H9 (cell line): ENCODE measurements at regions not wholly inside any gene's neighbourhood (a gene's known extent, or its start where the extent isn't known, plus 50 kb on each side); places are given as distances from the start of the nearest gene placed in this dataset.

ENCODE experiments used
- DNase-seq: peaks from one replicate; pipeline ENCODE4 v3.0.0-alpha.2; 2017
- H2AFZ ChIP-seq: one replicate; pipeline ENCODE4 v1.6.1; 2013; ENCODE audit warnings: mild to moderate bottlenecking, low read length, control low read depth, moderate library complexity
- H2AK5ac ChIP-seq: 2 replicates; pipeline ENCODE4 v1.6.1; 2013; ENCODE audit warnings: low read length, control low read depth, mixed read lengths; ENCODE audit not compliant: insufficient read length
- H2BK120ac ChIP-seq: one replicate; pipeline ENCODE4 v1.6.1; 2013; ENCODE audit warnings: low read depth, mild to moderate bottlenecking, low read length, control low read depth, inconsistent platforms; ENCODE audit not compliant: poor library complexity, severe bottlenecking
- H2BK12ac ChIP-seq: 2 replicates; pipeline ENCODE4 v1.6.1; 2013; ENCODE audit warnings: low read length, control low read depth, mixed read lengths, low read depth; ENCODE audit not compliant: insufficient read length
- H2BK15ac ChIP-seq: 2 replicates; pipeline ENCODE4 v1.6.1; 2013; ENCODE audit warnings: low read depth, low read length, control low read depth
- H2BK20ac ChIP-seq: one replicate; pipeline ENCODE4 v1.6.1; 2013; ENCODE audit warnings: low read depth, mild to moderate bottlenecking, low read length, control low read depth, inconsistent platforms; ENCODE audit not compliant: poor library complexity, severe bottlenecking
- H2BK5ac ChIP-seq: 2 replicates; pipeline ENCODE4 v1.6.1; 2013; ENCODE audit warnings: low read length, control low read depth, mixed read lengths; ENCODE audit not compliant: insufficient read length
- H3K14ac ChIP-seq: 2 replicates; pipeline ENCODE4 v1.6.1; 2013; ENCODE audit warnings: low read length, control low read depth; ENCODE audit not compliant: insufficient read depth
- H3K18ac ChIP-seq: 2 replicates; pipeline ENCODE4 v1.6.1; 2013; ENCODE audit warnings: low read depth, mild to moderate bottlenecking, mixed read lengths, low read length, control low read depth; ENCODE audit not compliant: insufficient read length
- H3K23ac ChIP-seq: 2 replicates; pipeline ENCODE4 v1.6.1; 2013; ENCODE audit warnings: low read length, control low read depth, mixed read lengths, low read depth; ENCODE audit not compliant: insufficient read length
- H3K23me2 ChIP-seq: 2 replicates; pipeline ENCODE4 v1.6.1; 2013; ENCODE audit warnings: low read depth, mild to moderate bottlenecking, mixed read lengths, low read length, control low read depth; ENCODE audit not compliant: insufficient read length, poor library complexity, severe bottlenecking
- H3K27ac ChIP-seq: 2 replicates; pipeline ENCODE4 v1.5.1; 2013; ENCODE audit warnings: low read length, control low read depth, mixed read lengths, low read depth; ENCODE audit not compliant: insufficient read length
- H3K27me3 ChIP-seq: 2 replicates; pipeline ENCODE4 v1.6.1; 2013; ENCODE audit warnings: low read length, control low read depth, inconsistent platforms; ENCODE audit not compliant: insufficient read depth
- H3K4ac ChIP-seq: 2 replicates; pipeline ENCODE4 v1.6.1; 2013; ENCODE audit warnings: low read depth, mild to moderate bottlenecking, control low read depth, inconsistent platforms, low read length, moderate library complexity
- H3K4me1 ChIP-seq: 2 replicates; pipeline ENCODE4 v1.6.1; 2013; ENCODE audit warnings: low read length, control low read depth, inconsistent platforms; ENCODE audit not compliant: insufficient read depth
- H3K4me2 ChIP-seq: 2 replicates; pipeline ENCODE4 v1.6.1; 2013; ENCODE audit warnings: low read length, control low read depth, mixed read lengths; ENCODE audit not compliant: insufficient read length, insufficient read depth
- H3K56ac ChIP-seq: 2 replicates; pipeline ENCODE4 v1.6.1; 2013; ENCODE audit warnings: low read depth, mild to moderate bottlenecking, mixed read lengths, low read length, control low read depth; ENCODE audit not compliant: insufficient read length
- H3K79me1 ChIP-seq: 2 replicates; pipeline ENCODE4 v1.6.1; 2013; ENCODE audit warnings: low read depth, mild to moderate bottlenecking, moderate library complexity, low read length, control low read depth, inconsistent platforms; ENCODE audit not compliant: insufficient read depth, poor library complexity, severe bottlenecking
- H3K79me2 ChIP-seq: 2 replicates; pipeline ENCODE4 v1.6.1; 2013; ENCODE audit warnings: low read length, control low read depth, inconsistent platforms; ENCODE audit not compliant: insufficient read depth
- H3K9ac ChIP-seq: 2 replicates; pipeline ENCODE4 v1.6.1; 2013; ENCODE audit warnings: low read length, control low read depth, mixed read lengths; ENCODE audit not compliant: insufficient read length; ENCODE audit errors: extremely low read depth
- H3K9me3 ChIP-seq: one replicate; pipeline ENCODE4 v1.6.1; 2013; ENCODE audit warnings: low read depth, low read length, inconsistent platforms; ENCODE audit not compliant: control insufficient read depth
- H3T11ph ChIP-seq: one replicate; pipeline ENCODE4 v1.6.1; 2013; ENCODE audit warnings: mild to moderate bottlenecking, low read length, control low read depth, inconsistent platforms
- H4K20me1 ChIP-seq: one replicate; pipeline ENCODE4 v1.6.1; 2013; ENCODE audit not compliant: control insufficient read depth, insufficient read length, insufficient read depth
- H4K5ac ChIP-seq: 2 replicates; pipeline ENCODE4 v1.6.1; 2013; ENCODE audit warnings: low read depth, mild to moderate bottlenecking, mixed read lengths, low read length, control low read depth; ENCODE audit not compliant: insufficient read length
- H4K8ac ChIP-seq: replicated peaks from 2 replicates; pipeline ENCODE4 v1.6.1; 2013; ENCODE audit warnings: low read length, control low read depth, mixed read lengths, low read depth; ENCODE audit not compliant: insufficient read length
- H4K91ac ChIP-seq: 2 replicates; pipeline ENCODE4 v1.6.1; 2013; ENCODE audit warnings: low read depth, mild to moderate bottlenecking, moderate library complexity, mixed read lengths, low read length, control low read depth; ENCODE audit not compliant: insufficient read length
- H3K27ac Mint-ChIP-seq, 3 experiments: 2 replicates in 2 of 3; 3 replicates in 1 of 3; pipeline ENCODE4 v1.8.0; 2020 to 2021; ENCODE audit warnings: mixed read lengths in 3 of 3, mild to moderate bottlenecking in 1 of 3, moderate library complexity in 1 of 3
- H3K27me3 Mint-ChIP-seq: 2 replicates; pipeline ENCODE4 v1.8.0; 2021; ENCODE audit warnings: low read depth, mild to moderate bottlenecking, moderate library complexity, mixed read lengths
- H3K36me3 Mint-ChIP-seq, 3 experiments: 2 replicates in 2 of 3; 3 replicates in 1 of 3; pipeline ENCODE4 v1.8.0; 2020 to 2021; ENCODE audit warnings: low read depth in 3 of 3, mixed read lengths in 3 of 3; ENCODE audit not compliant: insufficient read depth in 1 of 3
- H3K4me1 Mint-ChIP-seq, 2 experiments: 2 replicates each; pipeline ENCODE4 v1.8.0; 2020; ENCODE audit warnings: mixed read lengths in 2 of 2
- H3K4me3 Mint-ChIP-seq, 2 experiments: 2 replicates in 1 of 2; 3 replicates in 1 of 2; pipeline ENCODE4 v1.8.0; 2020 to 2021; ENCODE audit warnings: mild to moderate bottlenecking in 2 of 2, mixed read lengths in 2 of 2, moderate library complexity in 1 of 2
- H3K9me3 Mint-ChIP-seq, 2 experiments: 2 replicates in 1 of 2; 3 replicates in 1 of 2; pipeline ENCODE4 v1.8.0; 2020; ENCODE audit warnings: mild to moderate bottlenecking in 2 of 2, mixed read lengths in 2 of 2, moderate library complexity in 1 of 2
- WGBS: extraction: QIAGEN DNeasy Blood & Tissue Kit; methylation state at CpG from one replicate; pipeline ENCODE4 v1.1.7; 2013; ENCODE audit warnings: missing lambda C conversion rate, low lambda C conversion rate, mixed read lengths; ENCODE audit not compliant: insufficient read length; ENCODE audit errors: extremely low coverage; 5-methylcytosine and 5-hydroxymethylcytosine counted together
- TF ChIP-seq, protein P1 (sequence below): fragments of 200-600 bp; sonication (generic); conservative IDR thresholded peaks from 3 replicates; pipeline ENCODE4 v1.8.0; 2021; ENCODE audit warnings: antibody characterized with exemption, mild to moderate bottlenecking

DNA sequence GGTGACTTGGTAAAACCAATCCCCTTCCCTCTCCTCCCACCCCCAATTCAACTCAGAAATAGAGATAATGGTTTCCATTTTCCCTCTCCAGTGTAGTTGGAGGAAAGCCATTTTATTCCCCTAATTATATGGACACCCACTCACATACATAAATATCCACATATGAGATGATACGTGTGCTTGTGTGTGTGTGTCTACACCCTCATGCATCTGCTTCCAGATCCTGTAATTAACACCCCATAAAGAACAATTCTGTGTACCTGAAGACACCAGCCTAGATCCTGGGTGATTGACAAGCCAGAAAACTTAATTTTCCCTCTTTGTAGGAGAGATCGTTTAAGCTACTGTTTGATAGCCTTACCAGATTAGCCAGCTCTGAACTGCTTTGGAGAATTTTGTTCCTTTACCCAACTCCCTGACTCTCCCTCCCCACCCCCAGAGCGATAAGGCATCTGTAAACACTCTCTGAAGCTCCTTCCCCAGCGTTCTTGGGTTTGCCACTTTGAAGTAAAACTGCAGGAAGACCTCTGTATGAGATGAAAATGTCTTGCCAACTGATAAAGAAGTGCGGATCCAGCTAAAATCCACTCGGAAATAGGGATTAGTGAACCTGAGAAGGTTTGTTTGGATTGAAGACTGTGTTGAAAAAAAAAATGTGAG, 175.7 kb downstream of the RGS9 start:
- no peak overlapping the region for H2BK12ac ChIP-seq
- no peak overlapping the region for H4K91ac ChIP-seq
- TF ChIP-seq, protein P1, sequence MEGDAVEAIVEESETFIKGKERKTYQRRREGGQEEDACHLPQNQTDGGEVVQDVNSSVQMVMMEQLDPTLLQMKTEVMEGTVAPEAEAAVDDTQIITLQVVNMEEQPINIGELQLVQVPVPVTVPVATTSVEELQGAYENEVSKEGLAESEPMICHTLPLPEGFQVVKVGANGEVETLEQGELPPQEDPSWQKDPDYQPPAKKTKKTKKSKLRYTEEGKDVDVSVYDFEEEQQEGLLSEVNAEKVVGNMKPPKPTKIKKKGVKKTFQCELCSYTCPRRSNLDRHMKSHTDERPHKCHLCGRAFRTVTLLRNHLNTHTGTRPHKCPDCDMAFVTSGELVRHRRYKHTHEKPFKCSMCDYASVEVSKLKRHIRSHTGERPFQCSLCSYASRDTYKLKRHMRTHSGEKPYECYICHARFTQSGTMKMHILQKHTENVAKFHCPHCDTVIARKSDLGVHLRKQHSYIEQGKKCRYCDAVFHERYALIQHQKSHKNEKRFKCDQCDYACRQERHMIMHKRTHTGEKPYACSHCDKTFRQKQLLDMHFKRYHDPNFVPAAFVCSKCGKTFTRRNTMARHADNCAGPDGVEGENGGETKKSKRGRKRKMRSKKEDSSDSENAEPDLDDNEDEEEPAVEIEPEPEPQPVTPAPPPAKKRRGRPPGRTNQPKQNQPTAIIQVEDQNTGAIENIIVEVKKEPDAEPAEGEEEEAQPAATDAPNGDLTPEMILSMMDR = no peak
- no peak overlapping the region for H3K4me3 Mint-ChIP-seq
- H4K8ac ChIP-seq = no peak overlapping the region
- H2BK15ac ChIP-seq = no peak overlapping the region
- no peak overlapping the region for H4K5ac ChIP-seq
- no peaks in the 10 kb centered on the region for H3K9me3 ChIP-seq
- H3K27ac Mint-ChIP-seq = no peak overlapping the region; a peak in 2 of 7 replicates
- no peaks in the 10 kb centered on the region for H3K9me3 Mint-ChIP-seq
- DNase-seq = no peak
- peaks cover 8 to 16% of the 10 kb centered on the region in 2 experiments for H3K4me1 Mint-ChIP-seq
- H3T11ph ChIP-seq = no peak overlapping the region
- H3K27ac ChIP-seq = no peak overlapping the region
- no peak overlapping the region for H3K23ac ChIP-seq
- no peaks in the 10 kb centered on the region for H3K79me1 ChIP-seq
- H3K9ac ChIP-seq = no peak overlapping the region
- H3K4me1 ChIP-seq = peaks cover 6% of the 10 kb centered on the region; the same call in 1 of the 2 replicates
- no peak overlapping the region for H3K18ac ChIP-seq
- H3K14ac ChIP-seq = no peak overlapping the region
- H3K36me3 Mint-ChIP-seq = no peaks in the 10 kb centered on the region
- no CpG with 5 or more reads among the region's 6 CpGs for WGBS
- H3K56ac ChIP-seq = no peak overlapping the region
- H2AFZ ChIP-seq = no peak overlapping the region
- H2BK120ac ChIP-seq = no peak overlapping the region
- H2AK5ac ChIP-seq = no peak overlapping the region
- no peaks in the 10 kb centered on the region; the same call in 1 of the 2 replicates for H3K27me3 Mint-ChIP-seq
- H3K27me3 ChIP-seq = no peaks in the 10 kb centered on the region
- H2BK20ac ChIP-seq = no peak overlapping the region
- no peak overlapping the region for H2BK5ac ChIP-seq
- H4K20me1 ChIP-seq = no peaks in the 10 kb centered on the region
- H3K79me2 ChIP-seq = no peaks in the 10 kb centered on the region
- H3K4me2 ChIP-seq = no peak overlapping the region
- no peak overlapping the region for H3K4ac ChIP-seq
- H3K23me2 ChIP-seq = no peaks in the 10 kb centered on the region
